ENCODE measurements at regions not wholly inside any gene's neighbourhood (a gene's known extent, or its start where the extent isn't known, plus 50 kb on each side); places are given as distances from the start of the nearest gene placed in this dataset.

DNA sequence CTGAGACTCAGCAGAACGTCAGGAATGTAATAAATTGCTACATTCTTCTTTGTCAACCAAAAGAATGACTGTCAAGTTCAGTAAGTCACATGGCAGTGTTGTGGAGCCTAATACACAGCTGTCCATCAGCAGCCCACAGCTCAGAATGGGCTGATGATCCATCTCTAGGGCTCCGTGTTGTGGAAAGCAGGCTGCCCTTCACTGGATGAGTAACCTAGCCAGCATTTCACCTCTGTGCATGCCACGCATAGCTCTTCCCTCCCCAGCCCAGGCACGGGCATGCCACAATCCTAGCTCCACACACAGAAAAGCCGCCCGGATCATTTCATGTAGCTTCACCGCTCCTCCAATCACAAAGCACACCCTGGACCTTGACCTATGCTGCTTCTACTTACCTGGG, 878.0 kb upstream of the TMEM132C start:
- in situ Hi-C loops (cut with MboI; ENCODE audit: low sequenced_read_pairs, unreplicated experiment): no loop called here
- DNase-seq (ENCODE audit: low spot score): no peak
- TF ChIP-seq, protein P1, sequence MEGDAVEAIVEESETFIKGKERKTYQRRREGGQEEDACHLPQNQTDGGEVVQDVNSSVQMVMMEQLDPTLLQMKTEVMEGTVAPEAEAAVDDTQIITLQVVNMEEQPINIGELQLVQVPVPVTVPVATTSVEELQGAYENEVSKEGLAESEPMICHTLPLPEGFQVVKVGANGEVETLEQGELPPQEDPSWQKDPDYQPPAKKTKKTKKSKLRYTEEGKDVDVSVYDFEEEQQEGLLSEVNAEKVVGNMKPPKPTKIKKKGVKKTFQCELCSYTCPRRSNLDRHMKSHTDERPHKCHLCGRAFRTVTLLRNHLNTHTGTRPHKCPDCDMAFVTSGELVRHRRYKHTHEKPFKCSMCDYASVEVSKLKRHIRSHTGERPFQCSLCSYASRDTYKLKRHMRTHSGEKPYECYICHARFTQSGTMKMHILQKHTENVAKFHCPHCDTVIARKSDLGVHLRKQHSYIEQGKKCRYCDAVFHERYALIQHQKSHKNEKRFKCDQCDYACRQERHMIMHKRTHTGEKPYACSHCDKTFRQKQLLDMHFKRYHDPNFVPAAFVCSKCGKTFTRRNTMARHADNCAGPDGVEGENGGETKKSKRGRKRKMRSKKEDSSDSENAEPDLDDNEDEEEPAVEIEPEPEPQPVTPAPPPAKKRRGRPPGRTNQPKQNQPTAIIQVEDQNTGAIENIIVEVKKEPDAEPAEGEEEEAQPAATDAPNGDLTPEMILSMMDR (IDR thresholded peaks at IDR 0.05; ENCODE audit: borderline replicate concordance, control extremely low read depth, extremely low read depth, insufficient read depth, missing control alignments): no peak

DNA sequence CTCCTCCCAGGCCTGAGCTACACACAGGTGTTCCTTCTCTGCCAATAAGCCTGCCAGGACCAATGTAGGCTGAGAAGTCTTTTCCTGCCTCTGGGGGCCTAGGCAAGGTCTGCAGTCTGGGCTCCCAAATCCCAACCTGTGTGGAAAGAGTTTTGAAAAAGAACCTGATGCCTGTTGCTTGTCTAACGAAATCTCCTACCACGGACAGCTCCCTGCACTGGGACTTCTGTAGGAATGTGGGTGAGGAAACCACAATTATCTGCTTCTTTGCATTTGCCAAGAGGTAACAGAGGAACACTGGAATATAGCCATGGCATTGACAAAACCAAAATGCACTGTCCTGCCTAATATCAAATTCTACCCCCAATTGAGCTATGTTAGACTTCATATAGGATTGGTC, 877.0 kb upstream of the TMEM132C start:
- DNase-seq (ENCODE audit: low spot score): no peak
- in situ Hi-C loops (cut with MboI; ENCODE audit: low sequenced_read_pairs, unreplicated experiment): no loop called here
- TF ChIP-seq, protein P1 (IDR thresholded peaks at IDR 0.05; ENCODE audit: borderline replicate concordance, control extremely low read depth, extremely low read depth, insufficient read depth, missing control alignments): no peak

DNA sequence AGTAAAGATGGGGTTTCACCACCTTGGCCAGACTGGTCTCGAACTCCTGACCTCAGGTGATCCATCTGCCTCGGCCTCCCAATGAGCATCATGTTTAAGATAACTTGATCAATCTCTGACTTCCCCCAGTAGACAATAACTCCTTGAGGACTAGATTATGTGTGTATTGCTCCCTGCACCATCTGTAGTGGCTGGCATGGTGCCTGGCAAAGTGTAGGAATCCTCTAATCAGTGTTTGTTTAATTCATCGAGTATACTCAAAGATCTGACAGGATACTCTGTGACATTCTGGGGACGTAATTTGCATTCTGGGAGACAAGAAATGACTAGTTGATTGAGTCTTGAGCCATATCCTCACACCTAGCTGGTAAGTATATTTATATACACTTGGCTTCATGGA, 873.5 kb upstream of the TMEM132C start:
- in situ Hi-C loops (cut with MboI; ENCODE audit: low sequenced_read_pairs, unreplicated experiment): no loop called here
- TF ChIP-seq, protein P1 (IDR thresholded peaks at IDR 0.05; ENCODE audit: borderline replicate concordance, control extremely low read depth, extremely low read depth, insufficient read depth, missing control alignments): no peak
- DNase-seq (ENCODE audit: low spot score): no peak

DNA sequence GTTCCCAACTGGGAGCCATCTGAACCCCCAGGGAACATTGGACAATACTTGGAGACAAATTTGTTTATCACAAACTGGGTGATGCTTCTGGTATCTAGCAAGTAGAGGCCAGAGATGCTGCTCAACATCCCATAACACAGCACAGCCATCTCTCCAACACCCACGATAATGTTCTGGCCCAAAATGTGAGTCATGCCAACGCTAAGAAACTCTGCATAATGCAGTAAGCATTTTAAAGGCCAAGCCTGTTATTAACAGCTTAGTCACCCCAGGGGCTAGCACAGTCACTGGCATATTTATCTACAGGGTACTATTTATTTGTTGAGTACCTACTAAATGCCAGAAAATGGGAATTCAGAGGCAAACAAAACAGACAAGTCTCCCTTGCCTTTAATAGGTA, 873.1 kb upstream of the TMEM132C start:
- in situ Hi-C loops (cut with MboI; ENCODE audit: low sequenced_read_pairs, unreplicated experiment): no loop called here
- no peak for DNase-seq (ENCODE audit: low spot score)

GRCh38 chr12:127396734-127397133, 870.2 kb upstream of the TMEM132C start:
- no peak for DNase-seq (ENCODE audit: low spot score)
- in situ Hi-C loops (cut with MboI; ENCODE audit: low sequenced_read_pairs, unreplicated experiment): no loop called here
- TF ChIP-seq, protein P1 (IDR thresholded peaks at IDR 0.05; ENCODE audit: borderline replicate concordance, control extremely low read depth, extremely low read depth, insufficient read depth, missing control alignments): no peak

More for the DNA sequence above, 873.1 kb upstream of the TMEM132C start:
- TF ChIP-seq, protein P1 (IDR thresholded peaks at IDR 0.05; ENCODE audit: borderline replicate concordance, control extremely low read depth, extremely low read depth, insufficient read depth, missing control alignments): no peak

DNA sequence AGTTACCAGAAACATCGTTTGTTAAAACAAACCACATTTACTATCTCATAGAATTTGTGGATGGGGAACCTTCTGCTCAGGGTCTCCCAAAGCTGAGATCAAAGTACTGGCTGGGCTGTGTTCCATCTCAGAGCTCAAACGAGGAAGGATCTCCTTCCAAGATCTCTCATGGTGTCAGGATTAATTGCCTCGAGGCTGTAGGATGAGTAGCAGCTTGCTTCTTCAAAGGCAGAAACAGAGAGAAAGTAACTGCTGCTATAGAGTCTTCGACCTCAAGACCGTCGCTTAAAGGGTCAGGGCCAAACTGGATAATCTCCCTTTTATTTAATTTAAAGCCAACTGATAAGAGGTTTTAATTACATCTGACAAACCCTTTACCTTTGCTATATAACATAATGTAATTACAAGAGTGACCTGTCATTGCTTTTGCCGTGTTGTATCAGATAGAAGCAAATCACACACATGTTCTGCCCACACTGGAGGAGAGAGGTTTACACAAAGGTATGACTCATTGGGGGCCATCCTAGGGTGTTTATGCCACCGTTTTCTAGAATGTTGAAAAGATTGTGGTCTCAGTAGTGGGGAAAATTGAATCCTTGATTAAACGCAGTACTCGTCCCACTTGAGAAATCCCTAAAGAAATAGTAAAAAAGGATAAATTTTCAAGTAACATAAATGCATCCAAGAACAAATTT, 868.8 kb upstream of the TMEM132C start:
- DNase-seq (ENCODE audit: low spot score): no peak
- in situ Hi-C loops (cut with MboI; ENCODE audit: low sequenced_read_pairs, unreplicated experiment): no loop called here
- TF ChIP-seq, protein P1 (IDR thresholded peaks at IDR 0.05; ENCODE audit: borderline replicate concordance, control extremely low read depth, extremely low read depth, insufficient read depth, missing control alignments): no peak

Measured in GM13976 (cell line).